SK-N-SH (cell line): ENCODE measurements at regions not wholly inside any gene's neighbourhood (a gene's known extent, or its start where the extent isn't known, plus 50 kb on each side); places are given as distances from the start of the nearest gene placed in this dataset.

Experiments used
- CTCF ChIA-PET: fragments of 300-600, 350-600 bp; formaldehyde crosslinking; extraction: SDS; loops from one replicate; lab custom pipeline; 2021; lab: Yijun Ruan, JAX
- POLR2A ChIA-PET: fragments of 350-600 bp; sonication (Branson Sonifier 250); formaldehyde crosslinking; extraction: SDS; loops from one replicate; lab custom pipeline; 2020; ENCODE audit warnings: antibody characterized with exemption, inconsistent platforms; lab: Yijun Ruan, JAX
- DNase-seq: peaks from one replicate; pipeline ENCODE4 v3.0.0; 2012
- H2AFZ ChIP-seq: fragments of 200-600 bp; sonication (generic); 2 replicates; pipeline ENCODE4 v1.8.1; 2016; ENCODE audit warnings: antibody characterized with exemption, mild to moderate bottlenecking, low read depth
- H3F3A ChIP-seq: fragments of 200-600 bp; sonication (generic); replicated peaks from 2 replicates; pipeline ENCODE3; 2016; ENCODE audit warnings: antibody characterized with exemption, mild to moderate bottlenecking; ENCODE audit not compliant: insufficient read depth
- H3K27ac ChIP-seq, 2 experiments: fragments of 200-500 bp in 1 of 2; fragments of 200-600 bp in 1 of 2; sonication (Bioruptor generic) in 1 of 2; sonication (generic), shearing (Covaris generic) in 1 of 2; 2 replicates each; pipeline versions ENCODE4 v1.5.1 to v1.6.1; 2014 to 2016; ENCODE audit warnings: low read depth in 2 of 2, inconsistent platforms in 1 of 2, low read length in 1 of 2, mild to moderate bottlenecking in 1 of 2, mixed read lengths in 1 of 2
- H3K27me3 ChIP-seq: fragments of 200-600 bp; sonication (generic), shearing (Covaris generic); 2 replicates; pipeline ENCODE4 v1.6.1; 2016; ENCODE audit warnings: mixed run types; ENCODE audit not compliant: insufficient read depth
- H3K36me3 ChIP-seq, 2 experiments: fragments of 200-500 bp in 1 of 2; fragments of 200-600 bp in 1 of 2; sonication (Bioruptor generic) in 1 of 2; sonication (generic) in 1 of 2; replicated peaks in 1 of 2; 2 replicates each; pipeline versions ENCODE3 to v1.5.1; 2014 to 2016; ENCODE audit warnings: low read length in 1 of 2, mild to moderate bottlenecking in 1 of 2; ENCODE audit not compliant: insufficient read depth in 2 of 2, control insufficient read depth in 1 of 2
- H3K4me1 ChIP-seq, 2 experiments: fragments of 200-500 bp in 1 of 2; fragments of 200-600 bp in 1 of 2; sonication (Bioruptor generic) in 1 of 2; sonication (generic), shearing (Covaris generic) in 1 of 2; 2 replicates each; pipeline versions ENCODE4 v1.5.1 to v1.6.1; 2014 to 2016; ENCODE audit warnings: low read depth in 1 of 2, low read length in 1 of 2, mixed run types in 1 of 2; ENCODE audit not compliant: insufficient read depth in 2 of 2, control insufficient read depth in 1 of 2
- H3K4me2 ChIP-seq: fragments of 200-600 bp; sonication (generic), shearing (Covaris generic); 2 replicates; pipeline ENCODE4 v1.6.1; 2017; ENCODE audit warnings: mixed run types
- H3K4me3 ChIP-seq, 2 experiments: fragments of 200-500 bp in 1 of 2; fragments of 200-600 bp in 1 of 2; sonication (Bioruptor generic) in 1 of 2; sonication (generic), shearing (Covaris generic) in 1 of 2; 2 replicates each; pipeline versions ENCODE4 v1.5.1 to v1.8.1; 2014 to 2016; ENCODE audit warnings: low read depth in 2 of 2, inconsistent platforms in 1 of 2, low read length in 1 of 2, mild to moderate bottlenecking in 1 of 2, mixed read lengths in 1 of 2, moderate library complexity in 1 of 2
- H3K79me2 ChIP-seq: fragments of 200-600 bp; sonication (generic); 2 replicates; pipeline ENCODE4 v1.8.1; 2017; ENCODE audit warnings: mild to moderate bottlenecking; ENCODE audit not compliant: insufficient read depth
- H3K9ac ChIP-seq: fragments of 200-600 bp; sonication (generic); 2 replicates; pipeline ENCODE4 v1.6.1; 2017; ENCODE audit warnings: mixed run types
- H3K9me2 ChIP-seq: fragments of 200-600 bp; sonication (generic); 2 replicates; pipeline ENCODE4 v1.6.1; 2017; ENCODE audit warnings: mixed run types
- H3K9me3 ChIP-seq: fragments of 200-600 bp; sonication (generic); 2 replicates; pipeline ENCODE4 v1.6.1; 2017; ENCODE audit warnings: mixed run types, mild to moderate bottlenecking, moderate library complexity
- H4K20me1 ChIP-seq: fragments of 200-600 bp; sonication (generic); 2 replicates; pipeline ENCODE4 v1.6.1; 2017; ENCODE audit warnings: mild to moderate bottlenecking, mixed run types; ENCODE audit not compliant: insufficient read depth
- FOSL2 ChIP-seq: IDR thresholded peaks from 2 replicates; pipeline ENCODE4 v1.4.0; 2012; ENCODE audit warnings: low read depth, mild to moderate bottlenecking, moderate library complexity, borderline replicate concordance
- FOXJ3 ChIP-seq: sonication (generic); formaldehyde crosslinking; IDR thresholded peaks from 2 replicates; pipeline ENCODE4 v1.5.1; 2020; ENCODE audit warnings: mild to moderate bottlenecking, missing genetic modification reagents
- GABPA ChIP-seq: IDR thresholded peaks from 2 replicates; pipeline ENCODE4 v1.4.0; 2012; ENCODE audit warnings: low read depth, mild to moderate bottlenecking
- JUND ChIP-seq: IDR thresholded peaks from 2 replicates; pipeline ENCODE4 v1.4.0; 2012
- NFIC ChIP-seq: IDR thresholded peaks from 2 replicates; pipeline ENCODE4 v1.4.0; 2012; ENCODE audit warnings: borderline replicate concordance
- NRF1 ChIP-seq: IDR thresholded peaks from 2 replicates; pipeline ENCODE4 v1.6.1; 2012; ENCODE audit warnings: low read depth, mild to moderate bottlenecking, low read length
- POLR2AphosphoS5 ChIP-seq: IDR thresholded peaks from 2 replicates; pipeline ENCODE4 v1.6.1; 2012; ENCODE audit warnings: low read depth, low read length
- RAD21 ChIP-seq: IDR thresholded peaks from 2 replicates; pipeline ENCODE4 v1.6.1; 2012; ENCODE audit warnings: mild to moderate bottlenecking, low read length
- RCOR1 ChIP-seq: fragments of 150-350 bp; IDR thresholded peaks from 2 replicates; pipeline ENCODE4 v1.6.1; 2017; ENCODE audit warnings: antibody characterized with exemption, low read length
- RXRA ChIP-seq: IDR thresholded peaks from 2 replicates; pipeline ENCODE4 v1.4.0; 2012; ENCODE audit warnings: low read depth, mild to moderate bottlenecking, borderline replicate concordance
- SIN3A ChIP-seq: IDR thresholded peaks from 2 replicates; pipeline ENCODE4 v1.6.1; 2012; ENCODE audit warnings: low read depth, mild to moderate bottlenecking, low read length, moderate library complexity, borderline replicate concordance
- TCF12 ChIP-seq: IDR thresholded peaks from 2 replicates; pipeline ENCODE4 v1.4.0; 2012
- ZBTB33 ChIP-seq: IDR thresholded peaks from 2 replicates; pipeline ENCODE4 v1.4.0; 2012; ENCODE audit warnings: low read depth, borderline replicate concordance
- WGBS: methylation state at CpG from one replicate; pipeline ENCODE4 v1.1.6; 2017; ENCODE audit warnings: low lambda C conversion rate; 5-methylcytosine and 5-hydroxymethylcytosine counted together
- TF ChIP-seq, protein P1 (sequence below): IDR thresholded peaks from 2 replicates; pipeline ENCODE4; 2012
- TF ChIP-seq, protein P2 (sequence below): fragments of 200-600 bp; sonication (generic); IDR thresholded peaks from 2 replicates; pipeline ENCODE4 v1.6.1; 2017; ENCODE audit warnings: antibody characterized with exemption, mild to moderate bottlenecking, moderate library complexity
- TF ChIP-seq, protein P3 (sequence below): IDR thresholded peaks from 2 replicates; pipeline ENCODE4 v1.6.1; 2012; ENCODE audit warnings: mild to moderate bottlenecking, low read depth, low read length, moderate library complexity

DNA sequence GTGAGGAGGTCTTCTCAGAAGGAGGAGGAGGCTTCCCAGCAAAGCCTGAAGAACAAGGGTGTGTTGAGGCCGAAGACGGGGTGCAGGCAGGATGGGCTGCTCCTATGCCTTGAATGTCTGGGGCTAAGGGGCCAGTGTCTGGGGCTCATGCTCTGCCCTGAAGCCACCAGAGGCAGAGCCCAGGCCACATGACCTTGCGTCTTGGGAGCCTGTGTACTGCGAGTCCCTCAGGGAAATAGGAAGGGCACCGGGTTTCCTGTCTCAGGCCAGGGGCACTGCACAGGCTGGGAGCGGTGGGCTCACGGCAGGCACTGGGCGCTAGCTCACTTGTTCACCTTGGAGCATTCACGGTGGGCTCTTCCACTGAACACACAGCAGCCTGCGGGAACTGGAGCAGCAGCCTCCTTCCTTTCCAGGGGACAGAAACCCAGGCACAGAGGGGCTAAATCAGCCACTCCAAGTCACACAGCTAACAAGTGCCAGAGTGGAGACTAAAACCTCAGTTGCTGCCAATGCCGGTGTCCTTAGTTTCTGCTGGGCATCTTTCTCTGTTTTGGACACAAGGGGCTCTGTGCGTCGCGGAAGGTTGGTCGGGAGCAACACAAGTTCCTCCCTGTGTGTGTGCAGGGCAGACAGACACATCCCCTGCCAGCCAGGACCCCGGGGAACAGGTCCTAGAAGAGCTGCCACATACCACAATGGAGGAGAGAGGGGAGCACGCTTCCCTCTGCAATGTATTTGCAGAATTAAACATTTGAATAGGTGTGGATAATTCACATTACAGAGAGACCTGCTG lies 104.8 kb upstream of the C1orf174 start:
- Histone ChIP-seq H3K4me2 (no peak overlapping the region), H2AFZ (no peak overlapping the region), H3K4me1 (no peaks in the 10 kb centered on the region), H3K9me3 (no peaks in the 10 kb centered on the region), H3F3A (no peaks in the 10 kb centered on the region), H3K4me3 (no peak overlapping the region), H3K27ac (no peak overlapping the region), H3K9ac (no peak overlapping the region), H3K36me3 (no peaks in the 10 kb centered on the region), H3K9me2 (no peaks in the 10 kb centered on the region), H4K20me1 (no peaks in the 10 kb centered on the region), H3K79me2 (no peaks in the 10 kb centered on the region), H3K27me3 (no peaks in the 10 kb centered on the region)
- DNase-seq, result no peak
- ChIA-PET POLR2A (no interaction called here), CTCF (no interaction called here)
- WGBS, result 19% methylated on average over 8 of the region's 17 CpGs
- TF ChIP-seq, protein P1, sequence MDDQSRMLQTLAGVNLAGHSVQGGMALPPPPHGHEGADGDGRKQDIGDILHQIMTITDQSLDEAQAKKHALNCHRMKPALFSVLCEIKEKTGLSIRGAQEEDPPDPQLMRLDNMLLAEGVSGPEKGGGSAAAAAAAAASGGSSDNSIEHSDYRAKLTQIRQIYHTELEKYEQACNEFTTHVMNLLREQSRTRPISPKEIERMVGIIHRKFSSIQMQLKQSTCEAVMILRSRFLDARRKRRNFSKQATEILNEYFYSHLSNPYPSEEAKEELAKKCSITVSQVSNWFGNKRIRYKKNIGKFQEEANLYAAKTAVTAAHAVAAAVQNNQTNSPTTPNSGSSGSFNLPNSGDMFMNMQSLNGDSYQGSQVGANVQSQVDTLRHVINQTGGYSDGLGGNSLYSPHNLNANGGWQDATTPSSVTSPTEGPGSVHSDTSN, result no peak
- TF ChIP-seq RXRA, result no peak
- TF ChIP-seq, protein P2, sequence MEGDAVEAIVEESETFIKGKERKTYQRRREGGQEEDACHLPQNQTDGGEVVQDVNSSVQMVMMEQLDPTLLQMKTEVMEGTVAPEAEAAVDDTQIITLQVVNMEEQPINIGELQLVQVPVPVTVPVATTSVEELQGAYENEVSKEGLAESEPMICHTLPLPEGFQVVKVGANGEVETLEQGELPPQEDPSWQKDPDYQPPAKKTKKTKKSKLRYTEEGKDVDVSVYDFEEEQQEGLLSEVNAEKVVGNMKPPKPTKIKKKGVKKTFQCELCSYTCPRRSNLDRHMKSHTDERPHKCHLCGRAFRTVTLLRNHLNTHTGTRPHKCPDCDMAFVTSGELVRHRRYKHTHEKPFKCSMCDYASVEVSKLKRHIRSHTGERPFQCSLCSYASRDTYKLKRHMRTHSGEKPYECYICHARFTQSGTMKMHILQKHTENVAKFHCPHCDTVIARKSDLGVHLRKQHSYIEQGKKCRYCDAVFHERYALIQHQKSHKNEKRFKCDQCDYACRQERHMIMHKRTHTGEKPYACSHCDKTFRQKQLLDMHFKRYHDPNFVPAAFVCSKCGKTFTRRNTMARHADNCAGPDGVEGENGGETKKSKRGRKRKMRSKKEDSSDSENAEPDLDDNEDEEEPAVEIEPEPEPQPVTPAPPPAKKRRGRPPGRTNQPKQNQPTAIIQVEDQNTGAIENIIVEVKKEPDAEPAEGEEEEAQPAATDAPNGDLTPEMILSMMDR, result no peak
- TF ChIP-seq FOXJ3 (CRISPR knock-in tag), result no peak
- no peak for TF ChIP-seq TCF12
- no peak for TF ChIP-seq JUND
- TF ChIP-seq NRF1, result no peak
- TF ChIP-seq NFIC, result no peak
- no peak for TF ChIP-seq ZBTB33
- no peak for TF ChIP-seq RAD21
- TF ChIP-seq GABPA, result no peak
- TF ChIP-seq SIN3A, result no peak
- no peak for TF ChIP-seq POLR2AphosphoS5
- TF ChIP-seq, protein P3, sequence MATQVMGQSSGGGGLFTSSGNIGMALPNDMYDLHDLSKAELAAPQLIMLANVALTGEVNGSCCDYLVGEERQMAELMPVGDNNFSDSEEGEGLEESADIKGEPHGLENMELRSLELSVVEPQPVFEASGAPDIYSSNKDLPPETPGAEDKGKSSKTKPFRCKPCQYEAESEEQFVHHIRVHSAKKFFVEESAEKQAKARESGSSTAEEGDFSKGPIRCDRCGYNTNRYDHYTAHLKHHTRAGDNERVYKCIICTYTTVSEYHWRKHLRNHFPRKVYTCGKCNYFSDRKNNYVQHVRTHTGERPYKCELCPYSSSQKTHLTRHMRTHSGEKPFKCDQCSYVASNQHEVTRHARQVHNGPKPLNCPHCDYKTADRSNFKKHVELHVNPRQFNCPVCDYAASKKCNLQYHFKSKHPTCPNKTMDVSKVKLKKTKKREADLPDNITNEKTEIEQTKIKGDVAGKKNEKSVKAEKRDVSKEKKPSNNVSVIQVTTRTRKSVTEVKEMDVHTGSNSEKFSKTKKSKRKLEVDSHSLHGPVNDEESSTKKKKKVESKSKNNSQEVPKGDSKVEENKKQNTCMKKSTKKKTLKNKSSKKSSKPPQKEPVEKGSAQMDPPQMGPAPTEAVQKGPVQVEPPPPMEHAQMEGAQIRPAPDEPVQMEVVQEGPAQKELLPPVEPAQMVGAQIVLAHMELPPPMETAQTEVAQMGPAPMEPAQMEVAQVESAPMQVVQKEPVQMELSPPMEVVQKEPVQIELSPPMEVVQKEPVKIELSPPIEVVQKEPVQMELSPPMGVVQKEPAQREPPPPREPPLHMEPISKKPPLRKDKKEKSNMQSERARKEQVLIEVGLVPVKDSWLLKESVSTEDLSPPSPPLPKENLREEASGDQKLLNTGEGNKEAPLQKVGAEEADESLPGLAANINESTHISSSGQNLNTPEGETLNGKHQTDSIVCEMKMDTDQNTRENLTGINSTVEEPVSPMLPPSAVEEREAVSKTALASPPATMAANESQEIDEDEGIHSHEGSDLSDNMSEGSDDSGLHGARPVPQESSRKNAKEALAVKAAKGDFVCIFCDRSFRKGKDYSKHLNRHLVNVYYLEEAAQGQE, result no peak
- TF ChIP-seq RCOR1, result no peak
- no peak for TF ChIP-seq FOSL2
